ENCODE measurements at regions not wholly inside any gene's neighbourhood (a gene's known extent, or its start where the extent isn't known, plus 50 kb on each side); places are given as distances from the start of the nearest gene placed in this dataset.

GRCh38 chr13:36619535-36619934 lies 54.3 kb upstream of the SERTM1 start:
- FAIRE-seq: no peak
- intact Hi-C loops (cut with micrococcal nuclease) (no loop called here), dilution Hi-C loops (cut with MboI; ENCODE audit: extremely low pct_ligation_motif_present, low sequenced_read_pairs) (no loop called here)
- Histone ChIP-seq H3K79me2 (ENCODE audit: control insufficient read depth, insufficient read depth, low read length) (no peaks in the 10 kb centered on the region), H3K27ac (ENCODE audit: insufficient read depth, low read depth, low read length) (no peak overlapping the region), H3K36me3 (ENCODE audit: control insufficient read depth in 2 of 2, extremely low read depth in 1 of 2, insufficient read depth in 2 of 2, low read length in 2 of 2) (no peaks in the 10 kb centered on the region), H3K9me1 (replicated peaks; ENCODE audit: control insufficient read depth, extremely low read depth, insufficient read depth, low read length) (no peaks in the 10 kb centered on the region), H2AFZ (ENCODE audit: low read depth, low read length) (no peak overlapping the region), H3K9ac (replicated peaks; ENCODE audit: extremely low read depth, insufficient read depth, low read length) (no peak overlapping the region), H3K4me2 (ENCODE audit: insufficient read depth, low read length) (no peak overlapping the region), H3K9me3 (replicated peaks; ENCODE audit: control insufficient read depth, insufficient read depth, low read length) (no peaks in the 10 kb centered on the region), H3K27me3 (ENCODE audit: control insufficient read depth in 2 of 2, insufficient read depth in 2 of 2, low read length in 2 of 2) (peaks cover 0 to 3% of the 10 kb centered on the region in 2 experiments), H3K4me1 (ENCODE audit: control insufficient read depth, extremely low read depth, insufficient read depth, low read length) (no peaks in the 10 kb centered on the region), H4K20me1 (replicated peaks; ENCODE audit: control insufficient read depth, extremely low read depth, insufficient read depth, low read length) (no peaks in the 10 kb centered on the region), H3K4me3 (replicated peaks in 1 of 3; ENCODE audit: insufficient read depth in 1 of 3, low read depth in 1 of 3, low read length in 3 of 3) (no peak overlapping the region)
- ChIA-PET CTCF (interaction anchor here (1.5 kb wide), 1 partner anchor 166 kb away, joined by 4 read pairs; no protein-coding TSS in a partner anchor), POLR2A (no interaction called here)
- no TSS peak for BruUV-seq (replicated peaks)
- TF ChIP-seq MYC (IDR thresholded peaks at IDR 0.05; ENCODE audit: low read depth, low read length): no peak
- DNase-seq (ENCODE audit: low read depth, low spot score): no peak
